Activated CD4-positive, alpha-beta T cell treated with anti-CD3 and anti-CD28 coated beads, Interleukin-2, amount 10 ng/mL, durations not matched to agents 24 days and 14 days (primary cell): ENCODE measurements at regions not wholly inside any gene's neighbourhood (a gene's known extent, or its start where the extent isn't known, plus 50 kb on each side); places are given as distances from the start of the nearest gene placed in this dataset.

Source experiments
- DNase-seq: peaks from one replicate; pipeline ENCODE4 v3.0.0; 2022
- H3K27ac Mint-ChIP-seq: one replicate; pipeline ENCODE4 v1.8.0; 2022; ENCODE audit warnings: mild to moderate bottlenecking, mixed read lengths
- H3K27me3 Mint-ChIP-seq: one replicate; pipeline ENCODE4 v1.8.0; 2022; ENCODE audit warnings: mixed read lengths
- H3K36me3 Mint-ChIP-seq: one replicate; pipeline ENCODE4 v1.8.0; 2022; ENCODE audit warnings: low read depth, mild to moderate bottlenecking, mixed read lengths
- H3K4me1 Mint-ChIP-seq: one replicate; pipeline ENCODE4 v1.8.0; 2021; ENCODE audit warnings: mixed read lengths
- H3K4me3 Mint-ChIP-seq: one replicate; pipeline ENCODE4 v1.8.0; 2022; ENCODE audit warnings: mild to moderate bottlenecking, moderate library complexity, mixed read lengths
- H3K9me3 Mint-ChIP-seq: one replicate; pipeline ENCODE4 v1.8.0; 2021; ENCODE audit warnings: mixed read lengths
- intact Hi-C: fragments of 100-400 bp; cut with micrococcal nuclease; formaldehyde crosslinking; loops from one replicate; pipeline ENCODE4 v1.15.1; 2023

GRCh38 chr3:170753421-170754310, 116.3 kb downstream of the RPL22L1 start:
- Mint-ChIP-seq H3K27ac (no peak overlapping the region), H3K9me3 (no peaks in the 10 kb centered on the region), H3K36me3 (no peaks in the 10 kb centered on the region), H3K4me3 (no peak overlapping the region), H3K4me1 (no peaks in the 10 kb centered on the region), H3K27me3 (peaks cover 27% of the 10 kb centered on the region)
- intact Hi-C loops: no loop called here
- DNase-seq: no peak

GRCh38 chr3:170752571-170753155, 117.3 kb downstream of the RPL22L1 start:
- H3K27ac Mint-ChIP-seq: no peak overlapping the region
- H3K4me3 Mint-ChIP-seq: no peak overlapping the region
- H3K36me3 Mint-ChIP-seq: no peaks in the 10 kb centered on the region
- intact Hi-C loops: no loop called here
- no peaks in the 10 kb centered on the region for H3K4me1 Mint-ChIP-seq
- H3K9me3 Mint-ChIP-seq: no peaks in the 10 kb centered on the region
- no peak for DNase-seq
- peaks cover 25% of the 10 kb centered on the region for H3K27me3 Mint-ChIP-seq

DNA sequence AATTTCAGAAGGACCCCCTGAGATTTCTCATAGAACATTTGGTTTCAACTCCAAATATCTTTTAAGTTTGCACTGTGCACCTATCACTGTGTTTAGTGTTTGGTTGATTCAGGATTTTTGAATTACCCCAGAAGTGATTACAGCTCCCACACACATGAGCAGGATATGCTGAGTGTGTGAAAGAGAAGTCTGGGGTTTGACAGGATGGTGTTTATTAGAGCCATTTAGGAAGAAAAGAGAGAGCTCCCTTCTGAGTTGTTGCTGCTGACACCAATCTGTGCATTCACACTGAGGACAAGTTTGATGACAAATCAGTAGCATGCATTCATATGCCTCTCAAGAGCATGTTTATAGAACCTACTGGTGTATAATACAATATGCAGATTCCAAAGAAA, 118.1 kb downstream of the RPL22L1 start:
- intact Hi-C loops: no loop called here
- Mint-ChIP-seq H3K4me3 (no peak overlapping the region), H3K27ac (no peak overlapping the region), H3K9me3 (no peaks in the 10 kb centered on the region), H3K27me3 (peaks cover 28% of the 10 kb centered on the region), H3K4me1 (no peaks in the 10 kb centered on the region), H3K36me3 (no peaks in the 10 kb centered on the region)
- DNase-seq: no peak

- Mint-ChIP-seq H3K9me3 (no peaks in the 10 kb centered on the region), H3K4me3 (no peak overlapping the region), H3K27me3 (peaks cover 31% of the 10 kb centered on the region), H3K36me3 (no peaks in the 10 kb centered on the region), H3K27ac (no peak overlapping the region), H3K4me1 (no peaks in the 10 kb centered on the region)
- intact Hi-C loops: no loop called here
- DNase-seq: no peak
These were observed 118.7 kb downstream of the RPL22L1 start for GRCh38 chr3:170751083-170751898.

DNA sequence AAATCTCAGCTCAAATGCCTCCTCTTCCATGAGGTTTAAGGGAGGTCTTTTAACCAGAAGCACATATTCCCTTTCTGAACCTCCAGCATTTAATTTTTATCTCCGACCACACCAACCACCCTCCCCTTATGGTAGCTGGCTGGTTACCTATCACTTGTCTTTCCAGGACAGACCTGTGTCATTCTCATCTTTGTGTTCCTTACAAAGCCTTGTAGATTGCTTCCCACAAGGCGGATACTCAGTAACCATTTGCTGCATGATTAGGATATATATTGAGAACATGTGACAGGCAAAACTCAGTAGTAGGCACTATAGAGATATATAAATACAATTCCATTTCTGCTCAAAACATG, 119.5 kb downstream of the RPL22L1 start:
- no peak overlapping the region for H3K4me3 Mint-ChIP-seq
- no peak for DNase-seq
- peaks cover 31% of the 10 kb centered on the region for H3K27me3 Mint-ChIP-seq

GRCh38 chr3:170749765-170750477, 120.1 kb downstream of the RPL22L1 start:
- no peaks in the 10 kb centered on the region for H3K9me3 Mint-ChIP-seq
- no peak overlapping the region for H3K27ac Mint-ChIP-seq
- no peaks in the 10 kb centered on the region for H3K36me3 Mint-ChIP-seq
- no peak for DNase-seq
- H3K4me1 Mint-ChIP-seq: no peaks in the 10 kb centered on the region
- H3K27me3 Mint-ChIP-seq: peaks cover 31% of the 10 kb centered on the region
- intact Hi-C loops: no loop called here
- no peak overlapping the region for H3K4me3 Mint-ChIP-seq

More for the DNA sequence above, 119.5 kb downstream of the RPL22L1 start:
- Mint-ChIP-seq H3K4me1 (no peaks in the 10 kb centered on the region), H3K36me3 (no peaks in the 10 kb centered on the region), H3K9me3 (no peaks in the 10 kb centered on the region), H3K27ac (no peak overlapping the region)
- intact Hi-C loops: no loop called here

GRCh38 chr3:170749185-170749584, 120.8 kb downstream of the RPL22L1 start:
- peaks cover 28% of the 10 kb centered on the region for H3K27me3 Mint-ChIP-seq
- intact Hi-C loops: no loop called here
- no peaks in the 10 kb centered on the region for H3K4me1 Mint-ChIP-seq
- H3K9me3 Mint-ChIP-seq: no peaks in the 10 kb centered on the region
- no peak overlapping the region for H3K27ac Mint-ChIP-seq
- no peaks in the 10 kb centered on the region for H3K36me3 Mint-ChIP-seq
- no peak overlapping the region for H3K4me3 Mint-ChIP-seq
- DNase-seq: no peak

DNA sequence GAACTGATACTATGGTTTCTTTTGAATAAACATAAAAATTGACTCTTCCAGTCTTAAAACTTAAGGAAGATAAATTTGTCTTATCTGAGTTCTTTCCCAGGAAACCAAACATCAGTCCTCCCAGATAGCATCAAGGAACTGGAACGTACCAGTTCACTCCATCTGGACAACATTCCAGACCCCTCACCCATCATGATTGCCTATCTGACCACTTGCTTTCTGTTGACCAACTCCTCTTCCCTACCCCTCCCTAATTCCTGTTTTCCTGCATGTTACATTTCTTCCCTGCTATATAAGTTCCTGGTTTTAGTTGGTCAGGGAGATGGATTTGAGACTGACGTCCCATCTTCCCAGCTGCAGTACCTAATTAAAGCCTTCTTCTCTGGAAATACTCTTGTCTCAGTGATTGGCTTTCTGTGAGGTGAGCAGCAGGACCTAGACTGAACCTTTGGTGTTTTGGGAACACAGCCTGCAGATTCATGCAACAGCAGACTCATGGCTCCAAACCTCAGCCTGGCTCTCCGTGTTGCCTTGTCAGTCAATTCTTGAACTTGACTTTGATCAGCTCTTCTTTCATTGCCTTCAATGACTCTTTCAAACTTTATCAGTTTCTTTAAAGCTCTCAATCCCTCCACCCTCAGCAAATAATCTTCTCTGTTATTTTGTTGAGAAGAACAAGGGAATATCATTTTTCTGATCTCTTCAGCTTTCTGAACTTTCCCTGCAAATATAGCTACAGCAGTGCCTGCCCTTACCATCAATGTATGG, 123.6 kb downstream of the RPL22L1 start:
- DNase-seq: no peak
- intact Hi-C loops: no loop called here
- no peaks in the 10 kb centered on the region for H3K36me3 Mint-ChIP-seq
- no peak overlapping the region for H3K27ac Mint-ChIP-seq
- H3K4me3 Mint-ChIP-seq: no peak overlapping the region
- no peaks in the 10 kb centered on the region for H3K9me3 Mint-ChIP-seq
- H3K27me3 Mint-ChIP-seq: peaks cover 21% of the 10 kb centered on the region
- H3K4me1 Mint-ChIP-seq: no peaks in the 10 kb centered on the region

GRCh38 chr3:170745211-170745718, 124.7 kb downstream of the RPL22L1 start:
- intact Hi-C loops: no loop called here
- no peaks in the 10 kb centered on the region for H3K9me3 Mint-ChIP-seq
- no peak overlapping the region for H3K27ac Mint-ChIP-seq
- peaks cover 21% of the 10 kb centered on the region for H3K27me3 Mint-ChIP-seq
- H3K36me3 Mint-ChIP-seq: no peaks in the 10 kb centered on the region
- H3K4me1 Mint-ChIP-seq: no peaks in the 10 kb centered on the region
- DNase-seq: no peak
- no peak overlapping the region for H3K4me3 Mint-ChIP-seq

- intact Hi-C loops: no loop called here
- Mint-ChIP-seq H3K36me3 (no peaks in the 10 kb centered on the region), H3K9me3 (no peaks in the 10 kb centered on the region), H3K27ac (no peak overlapping the region), H3K4me1 (no peaks in the 10 kb centered on the region), H3K27me3 (peaks cover 10% of the 10 kb centered on the region), H3K4me3 (no peak overlapping the region)
- no peak for DNase-seq
These were observed 128.1 kb downstream of the RPL22L1 start for GRCh38 chr3:170741756-170742529.

- Mint-ChIP-seq H3K9me3 (no peaks in the 10 kb centered on the region), H3K4me1 (no peaks in the 10 kb centered on the region), H3K4me3 (no peak overlapping the region), H3K36me3 (no peaks in the 10 kb centered on the region), H3K27ac (no peak overlapping the region), H3K27me3 (peaks cover 6% of the 10 kb centered on the region)
- DNase-seq: no peak
- intact Hi-C loops: no loop called here
These were observed 129.0 kb downstream of the RPL22L1 start for GRCh38 chr3:170740726-170741591.

GRCh38 chr3:170740285-170740684, 129.7 kb downstream of the RPL22L1 start:
- no peak for DNase-seq
- H3K4me3 Mint-ChIP-seq: no peak overlapping the region
- intact Hi-C loops: no loop called here
- no peaks in the 10 kb centered on the region for H3K9me3 Mint-ChIP-seq
- no peaks in the 10 kb centered on the region for H3K36me3 Mint-ChIP-seq
- H3K27me3 Mint-ChIP-seq: peaks cover 8% of the 10 kb centered on the region
- no peaks in the 10 kb centered on the region for H3K4me1 Mint-ChIP-seq
- H3K27ac Mint-ChIP-seq: no peak overlapping the region
